Stomach smooth muscle (tissue), 2 donors: ENCODE measurements at regions not wholly inside any gene's neighbourhood (a gene's known extent, or its start where the extent isn't known, plus 50 kb on each side); places are given as distances from the start of the nearest gene placed in this dataset.

Experiments
- H3K27ac ChIP-seq: one replicate; pipeline ENCODE4 v1.7.0; 2013; ENCODE audit warnings: mild to moderate bottlenecking, low read length, inconsistent platforms
- H3K27me3 ChIP-seq, 2 donors: one replicate each; pipeline ENCODE4 v1.7.0; 2013; ENCODE audit warnings: low read length in 2 of 2; ENCODE audit not compliant: insufficient read depth in 2 of 2, control insufficient read depth in 1 of 2
- H3K36me3 ChIP-seq, 2 donors: one replicate each; pipeline ENCODE4 v1.7.0; 2013; ENCODE audit warnings: low read length in 2 of 2; ENCODE audit not compliant: control insufficient read depth in 2 of 2, insufficient read depth in 2 of 2
- H3K4me1 ChIP-seq: one replicate; pipeline ENCODE4 v1.7.0; 2013; ENCODE audit warnings: low read length; ENCODE audit not compliant: control insufficient read depth, insufficient read depth
- H3K4me3 ChIP-seq, 2 donors: one replicate each; pipeline ENCODE4 v1.7.0; 2013; ENCODE audit warnings: low read length in 2 of 2
- H3K9ac ChIP-seq, 2 donors: one replicate each; pipeline ENCODE4 v1.7.0; 2013; ENCODE audit warnings: low read length in 2 of 2, mild to moderate bottlenecking in 1 of 2
- H3K9me3 ChIP-seq, 2 donors: one replicate each; pipeline ENCODE4 v1.7.0; 2013; ENCODE audit warnings: low read length in 2 of 2; ENCODE audit not compliant: control insufficient read depth in 2 of 2
- donor health status: healthy.
- donor health status: Pancreatic carcinoma.

DNA sequence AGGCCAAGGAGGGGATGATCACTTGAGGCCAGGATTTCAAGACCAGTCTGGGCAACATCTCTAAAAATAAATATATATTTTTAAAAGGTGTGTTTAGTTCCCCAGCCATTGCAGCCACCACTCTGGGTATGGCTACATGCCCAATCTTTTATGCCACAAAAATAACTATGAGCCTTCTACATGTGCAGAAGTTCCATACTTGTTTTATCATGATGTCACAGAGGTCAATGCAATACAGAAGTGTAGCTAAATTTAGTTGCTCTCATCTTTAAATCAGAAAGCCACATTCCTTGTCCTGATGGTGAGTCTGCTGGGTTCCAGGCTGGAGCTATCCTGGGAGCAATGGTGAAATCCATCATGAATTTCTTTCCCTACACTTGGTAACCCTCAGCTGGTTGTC, 436.3 kb downstream of the DYNC2H1 start:
- Histone ChIP-seq H3K36me3 (no peaks in the 10 kb centered on the region), H3K9me3 (no peaks in the 10 kb centered on the region), H3K9ac (no peak overlapping the region), H3K4me1 (no peaks in the 10 kb centered on the region), H3K4me3 (no peak overlapping the region), H3K27me3 (no peaks in the 10 kb centered on the region), H3K27ac (no peak overlapping the region)

DNA sequence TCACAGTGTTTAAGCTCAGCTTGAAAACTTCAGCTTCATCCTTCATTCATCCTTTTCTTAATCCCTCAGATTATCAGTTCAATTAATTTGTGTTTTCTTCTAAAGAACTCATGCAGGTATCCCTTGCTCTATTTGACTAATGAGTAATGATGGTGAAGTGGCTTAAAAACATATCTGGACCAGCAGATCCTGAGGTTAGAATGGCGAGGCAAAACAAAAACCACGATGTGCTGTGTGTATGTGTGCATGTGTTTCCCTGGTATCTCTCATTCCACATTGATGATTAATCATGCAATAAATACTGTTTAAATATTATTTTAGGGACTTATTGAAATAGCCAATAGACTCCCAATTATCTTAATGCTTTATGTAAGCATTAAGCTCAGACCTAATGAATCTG, 437.0 kb downstream of the DYNC2H1 start:
- H3K27me3 ChIP-seq: no peaks in the 10 kb centered on the region
- no peak overlapping the region for H3K27ac ChIP-seq
- no peak overlapping the region for H3K4me3 ChIP-seq
- no peaks in the 10 kb centered on the region for H3K4me1 ChIP-seq
- no peaks in the 10 kb centered on the region for H3K9me3 ChIP-seq
- no peak overlapping the region for H3K9ac ChIP-seq
- H3K36me3 ChIP-seq: no peaks in the 10 kb centered on the region

DNA sequence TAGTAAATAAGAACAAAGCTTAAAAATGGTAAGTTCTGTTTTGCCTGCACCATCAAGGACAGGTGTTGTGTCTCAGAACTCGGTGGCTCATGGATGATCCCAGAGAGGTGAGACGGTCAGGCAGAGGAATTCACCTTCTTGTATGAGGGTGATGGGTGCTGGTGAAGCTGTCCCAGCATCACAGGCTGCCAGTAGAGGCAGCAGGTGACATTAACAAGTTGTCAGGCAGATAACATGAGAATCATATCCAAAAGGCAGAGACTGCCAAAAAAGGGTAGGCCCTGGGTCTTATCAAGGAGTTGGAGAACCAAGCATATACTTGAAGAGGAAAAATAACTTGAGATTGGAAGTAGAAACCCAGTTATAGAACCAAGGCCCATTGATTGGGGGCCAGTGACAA, 437.8 kb downstream of the DYNC2H1 start:
- H3K4me3 ChIP-seq: no peak overlapping the region
- no peak overlapping the region for H3K27ac ChIP-seq
- H3K9ac ChIP-seq: no peak overlapping the region
- H3K4me1 ChIP-seq: no peaks in the 10 kb centered on the region
- no peaks in the 10 kb centered on the region for H3K36me3 ChIP-seq
- H3K9me3 ChIP-seq: no peaks in the 10 kb centered on the region
- H3K27me3 ChIP-seq: no peaks in the 10 kb centered on the region

- H3K9me3 ChIP-seq: no peaks in the 10 kb centered on the region
- H3K27me3 ChIP-seq: no peaks in the 10 kb centered on the region
- H3K36me3 ChIP-seq: no peaks in the 10 kb centered on the region
- no peaks in the 10 kb centered on the region for H3K4me1 ChIP-seq
- no peak overlapping the region for H3K4me3 ChIP-seq
- H3K27ac ChIP-seq: no peak overlapping the region
- H3K9ac ChIP-seq: no peak overlapping the region
Measured at GRCh38 chr11:103547691-103548090, 438.5 kb downstream of the DYNC2H1 start.

- no peak overlapping the region for H3K9ac ChIP-seq
- no peaks in the 10 kb centered on the region for H3K36me3 ChIP-seq
- no peaks in the 10 kb centered on the region for H3K27me3 ChIP-seq
- no peaks in the 10 kb centered on the region for H3K9me3 ChIP-seq
- H3K4me3 ChIP-seq: no peak overlapping the region
- no peak overlapping the region for H3K27ac ChIP-seq
- no peaks in the 10 kb centered on the region for H3K4me1 ChIP-seq
Measured at GRCh38 chr11:103548838-103549237, 439.6 kb downstream of the DYNC2H1 start.

GRCh38 chr11:103550811-103551210, 441.6 kb downstream of the DYNC2H1 start:
- Histone ChIP-seq H3K4me1 (no peaks in the 10 kb centered on the region), H3K27me3 (no peaks in the 10 kb centered on the region), H3K9ac (no peak overlapping the region), H3K27ac (no peak overlapping the region), H3K36me3 (no peaks in the 10 kb centered on the region), H3K4me3 (no peak overlapping the region), H3K9me3 (no peaks in the 10 kb centered on the region)

- no peaks in the 10 kb centered on the region for H3K9me3 ChIP-seq
- no peaks in the 10 kb centered on the region for H3K36me3 ChIP-seq
- no peaks in the 10 kb centered on the region for H3K4me1 ChIP-seq
- no peaks in the 10 kb centered on the region for H3K27me3 ChIP-seq
- no peak overlapping the region for H3K27ac ChIP-seq
- H3K4me3 ChIP-seq: no peak overlapping the region
- H3K9ac ChIP-seq: no peak overlapping the region
Measured at GRCh38 chr11:103552086-103552485, 442.9 kb downstream of the DYNC2H1 start.

- H3K27ac ChIP-seq: no peak overlapping the region
- H3K27me3 ChIP-seq: no peaks in the 10 kb centered on the region
- no peak overlapping the region for H3K9ac ChIP-seq
- no peak overlapping the region for H3K4me3 ChIP-seq
- no peaks in the 10 kb centered on the region for H3K36me3 ChIP-seq
- H3K9me3 ChIP-seq: no peaks in the 10 kb centered on the region
- H3K4me1 ChIP-seq: no peaks in the 10 kb centered on the region
Measured at GRCh38 chr11:103556171-103556570, 446.9 kb downstream of the DYNC2H1 start.

DNA sequence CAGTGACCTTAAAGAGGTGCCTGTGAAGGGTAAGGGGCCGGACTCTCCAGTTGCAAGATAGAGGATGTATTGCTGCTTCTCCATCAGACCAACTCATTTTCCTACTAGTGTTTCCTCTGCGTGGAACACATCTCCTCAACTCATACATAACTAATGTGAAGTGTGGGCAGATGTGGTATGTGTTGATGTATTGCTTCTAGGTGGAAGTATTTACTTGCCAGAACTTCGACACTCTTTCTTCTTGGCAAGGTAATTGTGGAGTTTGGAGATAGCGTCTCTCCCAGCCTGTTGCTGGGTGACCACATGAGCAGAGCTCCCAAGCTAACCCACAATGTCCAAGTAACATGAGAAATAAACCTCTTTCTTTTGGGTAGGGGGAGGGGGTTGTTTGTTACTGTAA, 456.9 kb downstream of the DYNC2H1 start:
- H3K36me3 ChIP-seq: no peaks in the 10 kb centered on the region
- no peak overlapping the region for H3K4me3 ChIP-seq
- no peaks in the 10 kb centered on the region for H3K4me1 ChIP-seq
- H3K27me3 ChIP-seq: no peaks in the 10 kb centered on the region
- peaks cover 0 to 3% of the 10 kb centered on the region in 2 donors for H3K9me3 ChIP-seq
- no peak overlapping the region for H3K27ac ChIP-seq
- H3K9ac ChIP-seq: no peak overlapping the region

DNA sequence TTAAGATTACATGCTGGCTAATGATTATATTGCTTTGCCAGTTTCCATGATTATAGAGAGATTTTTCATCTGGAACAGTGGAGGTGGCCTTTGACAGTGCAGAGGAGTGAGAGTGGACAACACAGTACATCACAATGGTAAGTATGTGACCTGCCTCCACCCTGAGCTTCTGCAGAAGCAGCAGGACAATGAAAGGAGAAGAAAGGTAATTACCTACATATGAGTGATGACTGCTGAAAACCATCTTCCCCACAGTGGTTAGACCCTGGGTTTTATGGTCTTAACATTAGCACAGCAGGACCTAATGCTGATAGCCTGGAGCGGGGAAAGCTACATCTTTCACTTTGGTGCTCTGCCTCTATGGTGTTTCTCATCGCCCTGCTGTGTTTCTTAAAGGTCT, 454.7 kb upstream of the DDI1 start:
- Histone ChIP-seq H3K27me3 (no peaks in the 10 kb centered on the region), H3K9ac (no peak overlapping the region), H3K4me1 (no peaks in the 10 kb centered on the region), H3K27ac (no peak overlapping the region), H3K36me3 (no peaks in the 10 kb centered on the region), H3K4me3 (no peak overlapping the region), H3K9me3 (no peaks in the 10 kb centered on the region)

- no peak overlapping the region for H3K27ac ChIP-seq
Measured at GRCh38 chr11:103582351-103582909, 454.0 kb upstream of the DDI1 start.

More at GRCh38 chr11:103582351-103582909, 454.0 kb upstream of the DDI1 start:
- Histone ChIP-seq H3K4me1 (no peaks in the 10 kb centered on the region), H3K36me3 (no peaks in the 10 kb centered on the region), H3K27me3 (no peaks in the 10 kb centered on the region), H3K4me3 (no peak overlapping the region), H3K9ac (no peak overlapping the region), H3K9me3 (no peaks in the 10 kb centered on the region)
